Ishikawa (cell line): ENCODE measurements at regions not wholly inside any gene's neighbourhood (a gene's known extent, or its start where the extent isn't known, plus 50 kb on each side); places are given as distances from the start of the nearest gene placed in this dataset.

Experiments used
- CEBPB ChIP-seq: IDR thresholded peaks from 2 replicates; pipeline ENCODE4 v1.6.1; 2012
- CREB1 ChIP-seq: IDR thresholded peaks from 2 replicates; pipeline ENCODE4 v1.6.1; 2012; ENCODE audit warnings: low read depth
- EGR1 ChIP-seq: IDR thresholded peaks from 2 replicates; pipeline ENCODE4 v1.6.1; 2012
- EP300 ChIP-seq: IDR thresholded peaks from 2 replicates; pipeline ENCODE4 v1.6.1; 2012; ENCODE audit warnings: borderline replicate concordance
- FOXM1 ChIP-seq: IDR thresholded peaks from 2 replicates; pipeline ENCODE4 v1.6.1; 2012; ENCODE audit warnings: low read depth, borderline replicate concordance
- MAX ChIP-seq: IDR thresholded peaks from 2 replicates; pipeline ENCODE4 v1.6.1; 2012
- NFIC ChIP-seq: IDR thresholded peaks from 2 replicates; pipeline ENCODE4 v1.6.1; 2012
- RAD21 ChIP-seq: IDR thresholded peaks from 2 replicates; pipeline ENCODE4 v1.6.1; 2012; ENCODE audit warnings: low read depth
- REST ChIP-seq: IDR thresholded peaks from 2 replicates; pipeline ENCODE4 v1.6.1; 2012; ENCODE audit warnings: low read depth, mild to moderate bottlenecking
- TAF1 ChIP-seq: IDR thresholded peaks from 2 replicates; pipeline ENCODE4 v1.6.1; 2012; ENCODE audit warnings: low read depth, mild to moderate bottlenecking
- TCF12 ChIP-seq: IDR thresholded peaks from 2 replicates; pipeline ENCODE4 v1.6.1; 2012; ENCODE audit warnings: low read depth
- TEAD4 ChIP-seq: IDR thresholded peaks from 2 replicates; pipeline ENCODE4 v1.6.1; 2012
- USF1 ChIP-seq: IDR thresholded peaks from 2 replicates; pipeline ENCODE4 v1.6.1; 2012
- YY1 ChIP-seq: IDR thresholded peaks from 2 replicates; pipeline ENCODE4 v1.6.1; 2012; ENCODE audit warnings: low read depth
- ZBTB7A ChIP-seq: IDR thresholded peaks from 2 replicates; pipeline ENCODE4 v1.6.1; 2012; ENCODE audit warnings: low read depth

- TF ChIP-seq NFIC (no peak), REST (no peak), CREB1 (no peak), TAF1 (no peak), EGR1 (no peak), CEBPB (no peak), FOXM1 (no peak), ZBTB7A (no peak), USF1 (no peak), TEAD4 (no peak), RAD21 (no peak), MAX (no peak), TCF12 (no peak), YY1 (no peak), EP300 (no peak)
Observed at GRCh38 chr4:185892165-185892564, 80.2 kb upstream of the SORBS2 start.

- TF ChIP-seq MAX: no peak
- TF ChIP-seq ZBTB7A: no peak
- TF ChIP-seq FOXM1: no peak
- TF ChIP-seq EGR1: no peak
- TF ChIP-seq CEBPB: no peak
- TF ChIP-seq YY1: no peak
- TF ChIP-seq TAF1: no peak
- TF ChIP-seq NFIC: no peak
- TF ChIP-seq TCF12: no peak
- no peak for TF ChIP-seq EP300
- no peak for TF ChIP-seq USF1
- no peak for TF ChIP-seq REST
- TF ChIP-seq CREB1: no peak
- TF ChIP-seq TEAD4: no peak
- no peak for TF ChIP-seq RAD21
Observed at GRCh38 chr4:185893500-185893899, 81.5 kb upstream of the SORBS2 start.

GRCh38 chr4:185894481-185894880 is 82.5 kb upstream of the SORBS2 start:
- no peak for TF ChIP-seq CEBPB
- no peak for TF ChIP-seq EP300

GRCh38 chr4:185895351-185895750 is 83.4 kb upstream of the SORBS2 start:
- TF ChIP-seq MAX (no peak), EP300 (no peak), EGR1 (no peak), YY1 (no peak), RAD21 (no peak), NFIC (no peak), USF1 (no peak)

GRCh38 chr4:185895866-185896265 is 83.9 kb upstream of the SORBS2 start:
- TF ChIP-seq ZBTB7A (no peak), CEBPB (no peak), TCF12 (no peak), EP300 (no peak), YY1 (no peak), TAF1 (no peak), REST (no peak), MAX (no peak), USF1 (no peak), NFIC (no peak), FOXM1 (no peak), TEAD4 (no peak), EGR1 (no peak), CREB1 (no peak), RAD21 (no peak)
